Endothelial cell of umbilical vein (primary cell): ENCODE measurements at regions not wholly inside any gene's neighbourhood (a gene's known extent, or its start where the extent isn't known, plus 50 kb on each side); places are given as distances from the start of the nearest gene placed in this dataset.

Experiments used
- BruUV-seq: library from RNA; stranded (reverse); fragments of 400-500 nt; replicated peaks from 2 replicates; lab custom pipeline; 2021; lab: Mats Ljungman, UMichigan
- CTCF ChIA-PET: fragments of 300-600, 350-600 bp; sonication (Branson Sonifier 250); formaldehyde crosslinking; loops from one replicate; lab custom pipeline; 2021; ENCODE audit warnings: antibody characterized with exemption, inconsistent platforms; lab: Charles Lee
- POLR2A ChIA-PET: fragments of 300-600, 350-600 bp; sonication (Branson Sonifier 250); formaldehyde crosslinking; loops from one replicate; lab custom pipeline; 2021; ENCODE audit warnings: antibody characterized with exemption, inconsistent platforms; lab: Charles Lee
- DNase-seq: peaks from one replicate; pipeline ENCODE4 v3.0.0-alpha.2; 2011; ENCODE audit warnings: low read depth, low spot score
- FAIRE-seq: peaks from 2 replicates; lab custom pipeline; 2011; peaks lifted over from hg19 to GRCh38; lab: Jason Lieb, UNC
- H2AFZ ChIP-seq: 2 replicates; pipeline ENCODE4 v1.6.0; 2012; ENCODE audit warnings: low read depth, low read length, control low read depth, inconsistent platforms
- H3K27ac ChIP-seq: 2 replicates; pipeline ENCODE4 v1.5.1; 2011; ENCODE audit warnings: low read depth, mild to moderate bottlenecking, control low read depth, low read length, moderate library complexity; ENCODE audit not compliant: insufficient read depth
- H3K27me3 ChIP-seq, 2 experiments: 2 replicates each; pipeline versions ENCODE4 v1.6.0 to v1.6.1; 2011; ENCODE audit warnings: low read length in 2 of 2, mixed read lengths in 1 of 2; ENCODE audit not compliant: control insufficient read depth in 2 of 2, insufficient read depth in 2 of 2
- H3K36me3 ChIP-seq, 2 experiments: 2 replicates in 1 of 2; 3 replicates in 1 of 2; pipeline ENCODE4 v1.5.1; 2011; ENCODE audit warnings: low read length in 2 of 2, mild to moderate bottlenecking in 1 of 2, moderate library complexity in 1 of 2; ENCODE audit not compliant: control insufficient read depth in 2 of 2, insufficient read depth in 2 of 2; ENCODE audit errors: extremely low read depth in 1 of 2
- H3K4me1 ChIP-seq: 3 replicates; pipeline ENCODE4 v1.5.1; 2011; ENCODE audit warnings: mild to moderate bottlenecking, low read length; ENCODE audit not compliant: control insufficient read depth, insufficient read depth; ENCODE audit errors: extremely low read depth
- H3K4me2 ChIP-seq: 2 replicates; pipeline ENCODE4 v1.6.1; 2011; ENCODE audit warnings: low read length, control low read depth, mixed read lengths; ENCODE audit not compliant: insufficient read depth
- H3K4me3 ChIP-seq, 3 experiments: fragments of 200-600 bp in 1 of 3; sonication (generic), shearing (Covaris generic) in 1 of 3; replicated peaks in 1 of 3; 2 replicates each; pipeline ENCODE4 v1.5.1; 2011 to 2016; ENCODE audit warnings: control low read depth in 3 of 3, low read length in 3 of 3, mild to moderate bottlenecking in 2 of 3, inconsistent platforms in 1 of 3, low read depth in 1 of 3, moderate library complexity in 1 of 3; ENCODE audit not compliant: insufficient read depth in 1 of 3
- H3K79me2 ChIP-seq: 2 replicates; pipeline ENCODE4 v1.6.0; 2012; ENCODE audit warnings: low read length, inconsistent platforms; ENCODE audit not compliant: control insufficient read depth, insufficient read depth
- H3K9ac ChIP-seq: replicated peaks from 2 replicates; pipeline ENCODE3; 2011; ENCODE audit warnings: low read length, control low read depth; ENCODE audit not compliant: insufficient read depth; ENCODE audit errors: extremely low read depth
- H3K9me1 ChIP-seq: replicated peaks from 3 replicates; pipeline ENCODE4 v1.6.0; 2011; ENCODE audit warnings: mild to moderate bottlenecking, low read length; ENCODE audit not compliant: control insufficient read depth, insufficient read depth; ENCODE audit errors: extremely low read depth
- H3K9me3 ChIP-seq: replicated peaks from 2 replicates; pipeline ENCODE4 v1.5.1; 2012; ENCODE audit warnings: low read length, inconsistent platforms; ENCODE audit not compliant: control insufficient read depth, insufficient read depth
- H4K20me1 ChIP-seq: replicated peaks from 2 replicates; pipeline ENCODE3; 2011; ENCODE audit warnings: mild to moderate bottlenecking, low read length; ENCODE audit not compliant: control insufficient read depth, insufficient read depth; ENCODE audit errors: extremely low read depth
- CTCF ChIP-seq, 2 donors: IDR thresholded peaks; 1 replicate in 1 of 2; 2 replicates in 1 of 2; pipeline ENCODE4 v1.5.1; 2011; ENCODE audit warnings: low read length in 2 of 2, mild to moderate bottlenecking in 2 of 2, moderate library complexity in 2 of 2, control low read depth in 1 of 2, inconsistent platforms in 1 of 2, low read depth in 1 of 2; ENCODE audit not compliant: insufficient read depth in 1 of 2; ENCODE audit errors: extremely low read depth in 1 of 2
- EZH2 ChIP-seq: IDR thresholded peaks from 2 replicates; pipeline ENCODE4 v1.6.1; 2012; ENCODE audit warnings: borderline replicate concordance, low read depth, mild to moderate bottlenecking, moderate library complexity, low read length, inconsistent platforms; ENCODE audit not compliant: severe bottlenecking
- FOS ChIP-seq: IDR thresholded peaks from 2 replicates; pipeline ENCODE4 v1.6.1; 2011; ENCODE audit warnings: mild to moderate bottlenecking, low read length, moderate library complexity, borderline replicate concordance; ENCODE audit not compliant: insufficient read depth
- JUN ChIP-seq: IDR thresholded peaks from 2 replicates; pipeline ENCODE4 v1.6.1; 2011; ENCODE audit warnings: borderline replicate concordance, low read depth; ENCODE audit not compliant: insufficient read length, insufficient read depth
- MAX ChIP-seq: IDR thresholded peaks from 2 replicates; pipeline ENCODE4 v1.6.1; 2011; ENCODE audit not compliant: insufficient read depth, insufficient read length
- MYC ChIP-seq: IDR thresholded peaks from one replicate; pipeline ENCODE4 v1.6.1; 2011; ENCODE audit warnings: mild to moderate bottlenecking, low read depth, low read length
- POLR2A ChIP-seq: IDR thresholded peaks from 2 replicates; pipeline ENCODE4 v1.6.1; 2012; ENCODE audit warnings: low read depth, mild to moderate bottlenecking, control low read depth, low read length
- POLR2AphosphoS5 ChIP-seq: IDR thresholded peaks from 2 replicates; pipeline ENCODE4 v1.6.1; 2012; ENCODE audit warnings: low read depth, mild to moderate bottlenecking, control low read depth, low read length, moderate library complexity; ENCODE audit not compliant: insufficient read depth
- dilution Hi-C: fragments of 300-500 bp; cut with MboI; formaldehyde crosslinking; loops from one replicate; pipeline ENCODE4 v1.15.0; 2019; ENCODE audit warnings: low sequenced_read_pairs; ENCODE audit not compliant: extremely low pct_ligation_motif_present
- intact Hi-C: fragments of 100-400 bp; cut with micrococcal nuclease; formaldehyde crosslinking; loops from one replicate; pipeline ENCODE4 v1.10.0; 2022

GRCh38 chr15:36059596-36059995, 513.6 kb upstream of the DPH6 start:
- Histone ChIP-seq H3K4me1 (no peaks in the 10 kb centered on the region), H3K9me3 (no peaks in the 10 kb centered on the region), H3K36me3 (no peaks in the 10 kb centered on the region), H3K4me3 (no peak overlapping the region), H3K4me2 (no peak overlapping the region), H2AFZ (no peak overlapping the region), H3K27ac (no peak overlapping the region), H3K79me2 (no peaks in the 10 kb centered on the region), H3K9me1 (no peaks in the 10 kb centered on the region), H3K27me3 (peaks cover 2 to 3% of the 10 kb centered on the region in 2 experiments), H3K9ac (no peak overlapping the region), H4K20me1 (no peaks in the 10 kb centered on the region)
- intact Hi-C loops, result no loop called here
- FAIRE-seq (no peak), DNase-seq (no peak)
- TF ChIP-seq MYC, result no peak
- TF ChIP-seq JUN, result no peak
- TF ChIP-seq POLR2AphosphoS5, result no peak
- no peak for TF ChIP-seq EZH2
- TF ChIP-seq CTCF (IDR thresholded peaks at IDR 0.05; ENCODE audit: extremely low read depth in 1 of 2, insufficient read depth in 1 of 2, low read depth in 1 of 2, low read length in 2 of 2), result no peak
- no peak for TF ChIP-seq FOS
- no peak for TF ChIP-seq POLR2A
- TF ChIP-seq MAX, result no peak
- no TSS peak for BruUV-seq
- dilution Hi-C loops, result no loop called here
- POLR2A ChIA-PET, result no interaction called here
- CTCF ChIA-PET, result no interaction called here
